Nephron progenitor cell (in vitro differentiated cells): ENCODE measurements at regions not wholly inside any gene's neighbourhood (a gene's known extent, or its start where the extent isn't known, plus 50 kb on each side); places are given as distances from the start of the nearest gene placed in this dataset.

Experiments
- DNase-seq: peaks from one replicate; pipeline ENCODE4 v3.0.0; 2021
- H3K27ac Mint-ChIP-seq: 2 replicates; pipeline ENCODE4 v1.8.0; 2021; ENCODE audit warnings: mild to moderate bottlenecking, moderate library complexity, mixed read lengths
- H3K27me3 Mint-ChIP-seq: 2 replicates; pipeline ENCODE4 v1.8.0; 2021; ENCODE audit warnings: mild to moderate bottlenecking, low read depth, mixed read lengths; ENCODE audit not compliant: poor library complexity
- H3K36me3 Mint-ChIP-seq: 2 replicates; pipeline ENCODE4 v1.8.0; 2021; ENCODE audit warnings: low read depth, mixed read lengths
- H3K4me1 Mint-ChIP-seq: 2 replicates; pipeline ENCODE4 v1.8.0; 2021; ENCODE audit warnings: mixed read lengths
- H3K4me3 Mint-ChIP-seq: 2 replicates; pipeline ENCODE4 v1.8.0; 2021; ENCODE audit warnings: mild to moderate bottlenecking, moderate library complexity, mixed read lengths
- H3K9me3 Mint-ChIP-seq: 2 replicates; pipeline ENCODE4 v1.8.0; 2021; ENCODE audit warnings: mild to moderate bottlenecking, moderate library complexity, mixed read lengths
- CTCF ChIP-seq: fragments of 200-600 bp; sonication (generic); IDR thresholded peaks from 2 replicates; pipeline ENCODE4 v1.5.0; 2021; ENCODE audit warnings: antibody characterized with exemption

GRCh38 chr1:81654147-81654546 lies 146.6 kb upstream of the ADGRL2 start:
- DNase-seq = no peak
- Mint-ChIP-seq H3K4me3 (no peak overlapping the region), H3K9me3 (no peaks in the 10 kb centered on the region), H3K36me3 (no peaks in the 10 kb centered on the region), H3K27me3 (no peaks in the 10 kb centered on the region), H3K4me1 (peaks cover 12% of the 10 kb centered on the region), H3K27ac (no peak overlapping the region)
- TF ChIP-seq CTCF = no peak

GRCh38 chr1:81650776-81651175 lies 150.0 kb upstream of the ADGRL2 start:
- H3K9me3 Mint-ChIP-seq = no peaks in the 10 kb centered on the region
- no peak for TF ChIP-seq CTCF
- peaks cover 18% of the 10 kb centered on the region for H3K4me1 Mint-ChIP-seq
- H3K4me3 Mint-ChIP-seq = no peak overlapping the region
- H3K27ac Mint-ChIP-seq = no peak overlapping the region
- no peaks in the 10 kb centered on the region for H3K36me3 Mint-ChIP-seq
- no peaks in the 10 kb centered on the region for H3K27me3 Mint-ChIP-seq
- no peak for DNase-seq

GRCh38 chr1:81635816-81636215 lies 164.9 kb upstream of the ADGRL2 start:
- Mint-ChIP-seq H3K9me3 (peaks cover 4% of the 10 kb centered on the region), H3K27ac (no peak overlapping the region), H3K4me1 (peaks cover 11% of the 10 kb centered on the region), H3K4me3 (no peak overlapping the region), H3K27me3 (no peaks in the 10 kb centered on the region), H3K36me3 (no peaks in the 10 kb centered on the region)
- TF ChIP-seq CTCF = no peak
- no peak for DNase-seq

GRCh38 chr1:81634294-81634693 lies 166.4 kb upstream of the ADGRL2 start:
- Mint-ChIP-seq H3K9me3 (peaks cover 4% of the 10 kb centered on the region), H3K27ac (no peak overlapping the region), H3K27me3 (no peaks in the 10 kb centered on the region), H3K36me3 (no peaks in the 10 kb centered on the region), H3K4me1 (peaks cover 11% of the 10 kb centered on the region), H3K4me3 (no peak overlapping the region)
- no peak for DNase-seq
- TF ChIP-seq CTCF = no peak

GRCh38 chr1:81619156-81619555 lies 181.6 kb upstream of the ADGRL2 start:
- Mint-ChIP-seq H3K27ac (no peak overlapping the region), H3K4me1 (no peaks in the 10 kb centered on the region), H3K36me3 (peaks cover 12% of the 10 kb centered on the region), H3K9me3 (peaks cover 27% of the 10 kb centered on the region), H3K4me3 (no peak overlapping the region), H3K27me3 (no peaks in the 10 kb centered on the region)
- no peak for TF ChIP-seq CTCF
- no peak for DNase-seq

GRCh38 chr1:81618376-81618775 lies 182.4 kb upstream of the ADGRL2 start:
- DNase-seq = no peak
- Mint-ChIP-seq H3K27me3 (no peaks in the 10 kb centered on the region), H3K9me3 (peaks cover 27% of the 10 kb centered on the region), H3K4me3 (no peak overlapping the region), H3K4me1 (no peaks in the 10 kb centered on the region), H3K36me3 (peaks cover 12% of the 10 kb centered on the region), H3K27ac (no peak overlapping the region)
- no peak for TF ChIP-seq CTCF
